ENCODE measurements at regions not wholly inside any gene's neighbourhood (a gene's known extent, or its start where the extent isn't known, plus 50 kb on each side); places are given as distances from the start of the nearest gene placed in this dataset.

DNA sequence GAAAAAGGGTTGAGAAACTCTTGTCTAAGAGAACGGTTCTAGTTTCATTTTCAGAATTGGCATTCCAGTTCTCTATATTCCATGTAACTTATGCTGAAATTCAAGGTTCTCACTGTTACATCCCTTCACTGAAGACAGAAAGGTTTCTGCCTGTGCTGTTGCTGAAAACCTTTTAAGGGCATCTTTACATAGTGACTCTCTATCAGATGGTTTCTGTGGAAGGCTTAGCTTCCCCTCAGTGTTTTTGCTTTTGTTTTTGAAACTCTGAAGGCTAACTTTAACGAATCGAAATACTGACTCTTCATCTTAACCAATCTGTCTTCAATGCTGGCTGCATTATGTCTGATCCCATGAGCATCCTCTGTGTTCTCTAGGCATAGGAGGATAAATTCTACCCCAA, 1286.2 kb upstream of the EYS start:
- Histone ChIP-seq H4K20me1 (replicated peaks in 1 of 2; ENCODE audit: control insufficient read depth in 1 of 2, insufficient read depth in 2 of 2, low read length in 2 of 2) (no peaks in the 10 kb centered on the region), H3K23me2 (ENCODE audit: low read depth, low read length) (no peaks in the 10 kb centered on the region), H3K9ac (replicated peaks in 1 of 4; ENCODE audit: extremely low read depth in 1 of 4, low read depth in 3 of 4, low read length in 3 of 4) (no peak overlapping the region; a peak in 1 of 7 replicates), H3K9me3 (ENCODE audit: insufficient read depth in 2 of 2, low read depth in 1 of 2, low read length in 1 of 2) (peaks cover 0 to 3% of the 10 kb centered on the region in 2 experiments; a peak in 1 of 4 replicates), H3K27me3 (replicated peaks in 1 of 4; ENCODE audit: control insufficient read depth in 3 of 4, extremely low read depth in 1 of 4, insufficient read depth in 3 of 4, low read length in 3 of 4) (no peaks in the 10 kb centered on the region), H2BK5ac (ENCODE audit: low read depth, low read length) (no peak overlapping the region), H3K56ac (replicated peaks; ENCODE audit: insufficient read length, low read depth, low read length) (no peak overlapping the region), H3K4me2 (ENCODE audit: insufficient read depth in 1 of 2, low read depth in 2 of 2, low read length in 2 of 2) (no peak overlapping the region), H3K79me1 (ENCODE audit: low read depth, low read length) (no peaks in the 10 kb centered on the region), H3K14ac (ENCODE audit: insufficient read length) (no peak overlapping the region), H3K23ac (ENCODE audit: insufficient read length) (no peak overlapping the region), H3K4me1 (replicated peaks in 1 of 4; ENCODE audit: control insufficient read depth in 3 of 4, insufficient read depth in 4 of 4, low read length in 3 of 4) (no peaks in the 10 kb centered on the region), H2BK20ac (ENCODE audit: low read length) (no peak overlapping the region), H4K91ac (replicated peaks; ENCODE audit: insufficient read length, low read length) (no peak overlapping the region), H3K27ac (ENCODE audit: low read depth, low read length) (no peak overlapping the region), H2BK12ac (ENCODE audit: low read depth, low read length) (no peak overlapping the region), H3K18ac (ENCODE audit: extremely low read depth, low read length) (no peak overlapping the region), H2BK15ac (ENCODE audit: low read length) (no peak overlapping the region), H3K79me2 (ENCODE audit: control insufficient read depth in 1 of 2, insufficient read depth in 2 of 2, low read length in 2 of 2) (no peaks in the 10 kb centered on the region), H3K4me3 (ENCODE audit: extremely low read depth in 1 of 4, insufficient read depth in 2 of 4, low read depth in 3 of 4, low read length in 4 of 4) (no peak overlapping the region), H2BK120ac (replicated peaks; ENCODE audit: low read depth, low read length) (no peak overlapping the region), H4K8ac (ENCODE audit: extremely low read depth, insufficient read depth, low read length) (no peak overlapping the region), H2AFZ (ENCODE audit: low read length) (no peak overlapping the region), H4K5ac (ENCODE audit: insufficient read length, low read depth, low read length) (no peak overlapping the region), H2AK5ac (ENCODE audit: low read depth, low read length) (no peak overlapping the region), H3K36me3 (ENCODE audit: control insufficient read depth in 2 of 4, insufficient read depth in 4 of 4, low read length in 3 of 4) (no peaks in the 10 kb centered on the region), H3K4ac (replicated peaks; ENCODE audit: insufficient read length, low read depth, low read length) (no peak overlapping the region)
- ChIA-PET CTCF (ENCODE audit: partially characterized antibody) (interaction anchor here (0.6 to 1.0 kb wide), 2 partner anchors 43 to 916 kb away, joined by 3 read pairs; no protein-coding TSS in a partner anchor), POLR2A (ENCODE audit: partially characterized antibody) (no interaction called here)
- 83% methylated on average over 3 of the region's 3 CpGs; no CpG with 5 or more reads in 1 of the 2 experiments for WGBS, 2 experiments (ENCODE audit: extremely low coverage in 1 of 2, insufficient coverage in 1 of 2, insufficient read length in 1 of 2, insufficient replicate concordance in 2 of 2, low coverage in 1 of 2, low lambda C conversion rate in 2 of 2, missing lambda C conversion rate in 1 of 2)
- DNase-seq (ENCODE audit: low read depth in 1 of 2, low spot score in 2 of 2) (no peak), FAIRE-seq (no peak)
- no peak for TF ChIP-seq SUZ12 (IDR thresholded peaks at IDR 0.05; ENCODE audit: low read length)
- TF ChIP-seq POU5F1 (IDR thresholded peaks at IDR 0.05; ENCODE audit: low read depth, low read length), result no peak
- no peak for TF ChIP-seq CEBPB (IDR thresholded peaks at IDR 0.05; ENCODE audit: low read depth, low read length)
- TF ChIP-seq GABPA (IDR thresholded peaks at IDR 0.05; ENCODE audit: borderline replicate concordance, insufficient read depth, low read length), result no peak
- TF ChIP-seq CHD1 (IDR thresholded peaks at IDR 0.05; ENCODE audit: low read depth, low read length), result no peak
- TF ChIP-seq EZH2 (IDR thresholded peaks at IDR 0.05; ENCODE audit: low read depth, low read length, severe bottlenecking), result no peak
- TF ChIP-seq TAF1 (IDR thresholded peaks at IDR 0.05; ENCODE audit: low read depth, low read length), result no peak
- TF ChIP-seq SP4 (IDR thresholded peaks at IDR 0.05; ENCODE audit: low read length), result no peak
- no peak for TF ChIP-seq CTBP2 (IDR thresholded peaks at IDR 0.05; ENCODE audit: borderline replicate concordance, insufficient read depth, insufficient read length, low read length)
- no peak for TF ChIP-seq SAP30 (IDR thresholded peaks at IDR 0.05; ENCODE audit: insufficient read depth, insufficient replicate concordance, low read length)
- no peak for TF ChIP-seq PHF8 (conservative IDR thresholded peaks at IDR 0.05; ENCODE audit: low read depth, low read length)
- no peak for TF ChIP-seq FOSL1 (IDR thresholded peaks at IDR 0.05; ENCODE audit: insufficient read depth, low read depth, low read length)
- no peak for TF ChIP-seq HDAC2 (IDR thresholded peaks at IDR 0.05; ENCODE audit: borderline replicate concordance in 1 of 2, low read depth in 2 of 2, low read length in 2 of 2)
- no peak for TF ChIP-seq BCL11A (IDR thresholded peaks at IDR 0.05; ENCODE audit: low read depth in 2 of 2, low read length in 2 of 2)
- no peak for TF ChIP-seq CREB1 (IDR thresholded peaks at IDR 0.05)

Data from H1 (cell line).